Fibroblast of skin of right biceps (primary cell): ENCODE measurements at regions not wholly inside any gene's neighbourhood (a gene's known extent, or its start where the extent isn't known, plus 50 kb on each side); places are given as distances from the start of the nearest gene placed in this dataset.
A peak's percentile ranks its signal among the peaks of the same experiment; 100 is the strongest.

Source experiments
- DNase-seq: peaks from one replicate; pipeline ENCODE4 v3.0.0-alpha.2; 2013

DNA sequence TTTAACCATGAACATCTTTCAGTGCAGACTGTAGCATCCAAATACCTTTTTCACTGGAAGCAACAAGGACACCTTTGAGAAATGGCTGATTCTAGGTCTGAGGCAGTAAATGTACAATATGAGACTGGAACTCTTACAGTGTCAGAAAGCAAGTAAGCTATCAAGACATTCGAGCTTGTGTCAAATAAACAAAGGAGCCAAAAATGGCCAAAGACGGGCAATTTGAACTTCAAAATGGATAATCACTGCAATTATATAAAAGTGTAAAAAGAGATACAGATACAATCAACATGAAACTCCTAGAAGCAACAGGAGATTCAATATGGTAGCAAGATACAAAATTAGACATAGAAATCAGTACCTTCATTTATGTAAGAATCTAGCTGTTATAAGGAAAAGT, 138.5 kb upstream of the CCDC54 start:
- no peak for DNase-seq

DNA sequence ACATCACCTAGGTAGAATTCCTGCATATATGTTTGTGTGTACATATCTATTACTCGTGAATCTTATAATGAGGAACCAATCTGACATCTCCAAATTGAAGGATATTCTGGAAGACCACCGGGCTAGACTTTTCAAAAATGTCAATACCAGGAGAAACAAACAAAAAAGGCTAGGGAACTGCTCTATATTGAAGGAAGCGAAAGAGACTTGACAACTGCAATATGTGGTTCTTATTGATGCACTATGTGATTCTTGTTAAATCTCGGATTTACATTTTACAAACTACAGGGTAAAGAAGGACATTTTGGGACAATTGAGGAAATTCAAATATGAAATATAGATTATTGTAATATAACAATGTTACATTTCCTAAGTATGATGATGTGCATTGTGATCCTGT, 137.5 kb upstream of the CCDC54 start:
- DNase-seq, result no peak

DNA sequence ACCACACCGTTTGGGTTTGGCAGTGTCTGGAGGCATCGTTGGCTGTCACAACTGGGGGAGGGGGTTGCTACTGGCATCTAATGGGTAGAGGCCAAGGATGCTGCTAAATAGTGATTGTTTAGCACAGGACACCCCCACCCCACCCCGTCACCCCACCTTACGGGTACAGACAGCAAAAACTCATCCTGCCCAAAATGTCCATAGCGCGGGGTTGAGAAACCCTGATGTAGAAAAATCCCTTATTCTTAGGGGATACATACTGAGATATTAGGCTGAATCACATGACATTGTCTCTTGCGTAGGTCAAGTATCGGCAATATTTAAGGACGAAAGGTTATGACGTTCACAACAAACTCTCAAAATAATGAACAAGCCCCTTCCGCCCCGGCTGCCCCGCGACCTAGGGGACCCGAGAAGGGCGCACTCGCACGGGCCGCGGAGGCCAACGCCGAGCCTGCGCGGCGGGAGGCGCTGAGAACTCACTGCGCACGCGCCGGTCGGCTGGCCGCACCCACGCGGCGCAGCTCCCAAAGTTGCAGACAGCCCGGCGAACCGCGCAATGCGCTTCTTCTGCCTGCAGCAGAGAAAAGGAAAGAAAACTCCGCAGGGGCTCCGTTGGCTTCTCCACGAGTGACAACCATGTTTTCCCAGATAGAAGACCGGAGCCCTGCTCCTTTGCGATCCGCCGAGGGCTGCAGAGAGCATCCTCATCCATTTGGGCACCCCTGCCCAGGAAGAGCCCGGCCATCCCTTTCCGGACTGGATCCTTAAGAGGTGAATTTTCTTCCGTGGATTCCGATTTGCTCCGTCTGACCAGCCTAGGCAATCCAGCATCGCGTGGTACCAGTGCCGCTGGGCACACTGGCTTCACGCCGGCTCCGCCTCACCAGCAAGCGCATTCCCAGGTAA, 136.8 kb upstream of the CCDC54 start:
- peak; percentile 79 for DNase-seq

DNA sequence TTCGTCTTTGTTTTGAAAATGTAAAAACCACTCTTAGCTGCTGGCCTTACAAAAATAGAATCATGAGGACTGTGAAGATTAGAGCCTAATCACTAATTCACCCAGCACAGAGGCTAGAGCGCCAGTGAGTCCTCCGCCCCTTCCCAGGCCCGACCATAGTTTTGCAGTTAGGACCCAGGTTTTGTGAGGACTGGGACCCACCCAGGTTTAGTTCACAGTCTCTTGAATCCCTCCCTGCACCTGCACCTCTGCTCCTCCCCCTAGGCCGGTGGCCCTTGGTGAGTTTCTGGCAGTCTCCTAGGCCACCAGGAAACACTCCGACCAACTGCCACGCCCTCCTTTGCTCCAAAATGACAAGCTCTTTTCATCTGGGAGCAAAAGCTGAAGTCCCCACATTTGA, 136.0 kb upstream of the CCDC54 start:
- DNase-seq, result no peak

DNA sequence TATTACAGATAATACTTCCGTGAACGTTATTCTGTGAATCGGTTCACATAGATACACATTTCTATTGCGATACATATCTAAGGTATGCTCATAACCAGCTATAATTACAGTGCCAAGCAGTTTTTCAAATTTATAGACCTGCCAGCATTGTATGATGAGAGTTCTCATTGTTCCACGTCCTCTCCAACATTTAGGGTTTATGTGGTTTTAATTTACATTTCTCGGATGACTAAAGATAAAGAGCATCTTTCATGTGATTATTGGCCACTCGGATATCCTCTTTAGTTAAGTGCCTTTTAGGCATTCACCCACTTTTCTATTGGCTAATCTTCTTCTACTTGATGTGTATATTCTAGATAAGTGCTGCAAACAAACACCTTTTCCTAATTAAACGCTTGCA, 134.7 kb upstream of the CCDC54 start:
- DNase-seq, result peak; percentile 4

DNA sequence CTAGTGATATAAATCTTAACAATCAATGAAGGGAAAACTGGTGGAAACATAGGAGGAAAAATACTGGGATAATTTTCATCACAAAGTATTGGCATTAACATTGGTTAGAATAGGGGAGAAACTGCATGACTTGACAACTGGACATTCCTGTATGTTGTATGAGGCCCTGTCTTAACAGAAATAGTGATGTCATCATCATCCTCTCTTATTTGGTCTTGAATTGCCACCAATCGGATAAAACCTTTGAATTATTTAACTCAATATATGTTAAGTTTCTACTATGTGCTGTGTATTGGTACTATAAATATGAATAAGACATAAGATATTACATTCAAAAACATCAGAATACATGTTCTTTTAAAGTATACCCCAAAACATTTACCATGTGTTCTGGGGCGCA, 130.1 kb upstream of the CCDC54 start:
- no peak for DNase-seq

DNA sequence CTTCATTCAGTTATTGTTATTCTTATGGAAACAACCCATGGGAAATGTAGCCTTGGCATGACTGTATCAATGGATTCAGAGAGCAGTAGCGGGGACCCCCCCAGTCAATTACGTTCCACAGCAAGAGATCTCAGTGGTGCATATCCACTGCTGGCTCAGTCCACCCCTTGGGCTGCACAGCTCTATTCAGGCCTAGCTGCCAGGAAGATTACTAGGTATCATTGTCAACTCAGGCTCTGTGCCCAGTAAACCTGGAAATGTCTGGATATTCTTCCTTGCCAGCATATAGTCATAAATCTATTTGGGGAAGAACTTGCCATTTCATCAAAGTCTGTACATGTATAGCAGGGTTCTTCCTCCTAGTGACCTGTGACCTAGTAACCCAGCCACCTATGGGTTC, 128.1 kb upstream of the CCDC54 start:
- DNase-seq, result no peak

DNA sequence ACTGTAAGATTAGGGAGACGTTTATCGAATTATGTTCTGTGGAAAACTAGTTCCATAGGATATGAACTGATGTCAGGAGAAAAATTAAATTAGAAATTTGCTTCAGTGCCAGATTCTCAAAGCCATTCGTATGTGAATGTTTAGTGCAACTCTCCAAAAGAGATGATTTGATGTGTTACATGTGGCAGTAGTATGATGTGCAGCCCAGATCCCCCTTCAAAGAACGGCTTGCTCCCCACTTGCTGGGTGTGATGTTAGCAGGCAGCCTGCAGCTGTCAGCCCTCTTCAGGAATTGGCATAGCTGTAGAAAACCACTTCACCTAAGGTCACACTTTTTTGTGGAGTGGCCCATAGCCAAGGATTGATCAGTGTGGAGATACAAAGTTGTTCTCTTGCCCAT, 127.0 kb upstream of the CCDC54 start:
- DNase-seq, result no peak

DNA sequence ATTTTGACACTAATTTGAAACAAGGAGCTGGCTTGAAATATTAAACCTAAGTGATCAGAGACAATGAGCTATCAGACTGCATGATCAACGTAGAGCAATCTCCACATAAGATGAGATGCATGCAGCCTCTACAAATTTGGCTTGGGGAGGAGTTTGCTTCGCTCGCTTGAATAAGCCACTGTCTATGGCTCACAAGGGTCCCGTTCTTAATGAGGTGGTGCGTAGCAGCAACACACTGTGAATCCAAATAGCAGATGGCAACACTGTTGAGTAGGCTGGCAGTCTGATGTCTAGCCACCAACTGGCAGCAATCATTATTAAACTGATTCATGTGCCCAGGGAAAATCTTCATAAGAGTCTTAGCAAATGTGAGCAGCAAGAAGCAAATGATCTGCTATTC, 125.4 kb upstream of the CCDC54 start:
- DNase-seq, result no peak

DNA sequence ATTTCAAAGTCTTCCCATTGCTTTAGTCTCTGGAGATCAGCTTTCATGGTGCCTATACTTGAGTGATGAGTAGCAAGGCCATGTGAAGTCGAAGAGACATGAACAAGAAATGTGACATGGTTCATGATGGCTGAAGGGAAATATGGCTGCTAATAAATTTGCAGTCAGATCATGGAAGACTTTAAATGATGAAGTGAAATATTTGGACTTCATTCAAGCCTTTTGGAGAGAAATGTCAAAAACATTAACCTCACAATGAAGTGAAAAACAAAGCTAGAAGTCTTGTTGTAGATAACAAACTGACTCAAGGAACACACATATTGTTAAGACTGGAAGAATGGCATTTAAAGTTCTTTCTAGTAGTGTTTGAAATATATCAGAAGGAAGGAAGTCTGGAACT, 120.3 kb upstream of the CCDC54 start:
- no peak for DNase-seq

DNA sequence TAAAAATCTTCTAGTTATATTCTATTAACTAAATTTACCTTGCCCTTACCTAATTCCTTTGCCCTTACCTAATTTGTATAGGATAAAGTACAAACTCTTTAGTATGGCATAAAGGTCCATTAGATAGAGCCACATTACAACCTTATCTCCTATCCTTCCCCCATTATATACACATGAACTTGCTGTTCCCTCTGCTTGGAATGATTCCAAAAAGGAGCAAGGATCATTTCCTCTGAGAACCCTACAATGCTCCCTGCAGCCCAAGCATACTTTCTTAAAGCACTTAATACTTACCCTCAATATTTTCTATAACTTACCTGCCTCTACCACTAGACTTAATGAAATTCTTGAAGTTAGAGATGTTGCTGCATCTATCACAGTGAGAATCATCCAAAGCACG, 118.9 kb upstream of the CCDC54 start:
- DNase-seq, result no peak

DNA sequence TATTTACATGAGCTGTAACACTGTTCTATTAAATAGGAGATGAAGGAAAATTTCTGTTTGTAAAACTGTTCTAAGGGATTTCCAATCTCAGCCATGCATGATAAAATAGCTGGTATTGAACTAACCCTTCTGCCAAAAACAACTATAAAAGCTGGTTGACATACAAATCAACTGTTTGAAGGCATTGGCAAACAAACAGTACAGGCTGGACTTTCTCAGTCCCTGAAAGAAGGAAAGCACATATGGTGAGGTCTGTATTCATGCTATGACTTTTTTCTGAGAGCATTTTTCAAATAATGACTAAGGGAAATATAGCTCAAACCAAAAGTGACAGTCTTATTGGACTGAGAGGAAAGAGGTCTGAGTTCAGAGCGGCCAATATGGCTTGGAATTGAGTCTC, 117.0 kb upstream of the CCDC54 start:
- DNase-seq, result no peak

DNA sequence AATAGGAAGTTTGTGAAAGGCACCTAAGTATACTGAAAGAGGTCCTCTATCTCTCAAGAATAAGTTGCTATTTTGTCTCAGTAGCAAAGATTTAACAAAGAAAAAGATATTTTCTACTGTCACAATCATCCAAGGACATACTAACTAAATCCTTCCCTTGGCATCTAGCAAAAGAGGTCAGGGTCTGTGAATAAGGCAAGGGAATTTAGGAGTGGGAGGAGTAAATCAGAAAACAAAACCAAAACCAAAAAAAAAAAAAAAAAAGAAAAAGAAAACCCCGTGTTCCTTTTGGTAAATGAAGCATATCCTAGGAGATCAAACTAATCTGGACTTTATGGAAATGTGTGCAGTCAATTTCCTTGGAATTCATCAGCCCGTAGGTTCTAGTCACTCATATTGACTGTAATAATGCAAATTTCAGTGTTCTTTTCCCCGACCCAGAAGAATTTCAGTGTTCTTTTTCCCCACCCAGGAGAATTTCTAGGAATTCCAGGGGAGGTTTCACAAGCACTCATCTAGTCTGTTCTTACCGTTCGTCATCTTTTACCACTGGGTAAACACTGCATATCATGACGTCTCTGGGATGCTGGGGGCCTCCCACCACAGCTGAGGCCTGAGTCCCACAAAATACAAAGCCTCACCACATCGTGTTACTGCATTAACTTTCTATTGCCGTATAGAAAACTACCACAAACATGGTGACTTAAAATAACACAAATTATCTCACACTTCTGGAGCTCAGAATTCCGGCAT, 113.8 kb upstream of the CCDC54 start:
- DNase-seq, result peak; percentile 10

DNA sequence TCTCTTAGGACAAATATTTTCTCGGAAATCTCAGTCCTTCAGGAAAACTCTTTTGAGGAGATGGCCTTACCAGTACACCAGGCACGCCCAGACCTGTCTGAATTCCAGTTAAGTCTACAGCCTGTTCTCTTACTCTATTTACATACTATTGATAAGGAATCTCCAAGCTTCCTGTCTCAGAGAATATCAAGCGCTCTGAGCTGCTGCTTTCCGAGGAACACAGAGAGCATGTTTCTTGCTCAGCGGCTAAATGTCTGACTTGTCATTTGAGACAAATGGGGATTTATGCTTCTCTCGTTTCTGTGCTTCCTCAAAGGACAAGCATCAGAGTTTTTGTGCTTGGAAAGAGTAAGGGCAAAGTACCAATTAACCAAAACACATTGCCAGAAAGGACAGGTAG, 112.4 kb upstream of the CCDC54 start:
- DNase-seq, result no peak

DNA sequence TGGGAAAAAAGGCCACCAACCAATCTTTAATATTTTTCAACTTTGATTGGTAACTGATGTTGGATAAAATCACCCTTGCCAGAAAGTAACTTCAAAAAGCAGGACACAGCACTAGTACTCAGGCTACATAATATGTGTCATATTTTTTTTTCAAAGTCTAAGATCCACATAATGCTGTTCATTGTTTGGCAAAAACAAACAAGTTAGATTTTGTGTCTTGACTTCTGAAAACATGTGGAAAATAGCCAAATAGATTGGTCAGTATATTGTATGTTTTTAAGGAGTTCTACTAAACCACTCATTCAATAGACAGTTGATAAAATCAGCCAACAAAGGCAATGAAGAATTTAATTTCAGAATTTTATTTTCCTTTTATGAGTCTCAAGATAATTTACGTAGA, 111.7 kb upstream of the CCDC54 start:
- no peak for DNase-seq

DNA sequence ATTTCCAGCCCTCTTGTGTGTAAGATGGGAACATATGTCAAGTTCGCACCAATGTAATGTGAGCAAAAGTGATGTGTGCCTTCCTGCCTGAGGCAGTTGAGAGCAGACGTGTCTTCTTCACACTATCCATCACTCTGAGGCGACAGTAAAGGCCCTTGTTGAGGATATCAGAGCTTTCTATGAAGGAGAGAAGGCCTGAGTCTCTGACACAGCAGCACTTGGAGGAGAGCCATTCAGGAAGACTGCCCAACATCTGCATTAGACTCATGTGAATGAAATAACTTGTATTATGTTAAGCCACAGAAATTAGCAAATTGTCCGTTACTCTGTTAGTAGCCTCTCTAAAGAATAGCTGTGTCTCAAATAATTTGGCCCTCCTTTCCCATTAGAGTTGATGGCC, 108.8 kb upstream of the CCDC54 start:
- DNase-seq, result no peak

DNA sequence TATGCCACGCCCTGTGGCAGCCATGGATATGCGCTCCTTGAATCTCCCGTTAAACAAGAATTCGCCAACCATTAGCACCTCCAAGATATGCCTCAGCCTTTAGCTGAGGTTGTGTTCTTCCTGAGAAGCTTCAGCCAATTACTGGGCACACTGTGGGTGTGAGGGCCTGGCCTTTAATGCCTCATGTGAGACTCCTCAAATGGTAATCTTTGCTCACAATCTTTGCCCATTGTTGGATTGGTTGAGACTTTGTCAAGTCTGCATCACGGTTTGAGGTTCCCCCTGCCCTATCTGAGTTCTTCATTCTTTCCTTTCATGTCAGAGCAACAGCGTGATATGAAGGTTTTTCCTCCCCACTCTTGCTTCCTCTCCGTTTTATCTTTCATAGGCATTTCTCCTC, 108.1 kb upstream of the CCDC54 start:
- DNase-seq, result no peak

DNA sequence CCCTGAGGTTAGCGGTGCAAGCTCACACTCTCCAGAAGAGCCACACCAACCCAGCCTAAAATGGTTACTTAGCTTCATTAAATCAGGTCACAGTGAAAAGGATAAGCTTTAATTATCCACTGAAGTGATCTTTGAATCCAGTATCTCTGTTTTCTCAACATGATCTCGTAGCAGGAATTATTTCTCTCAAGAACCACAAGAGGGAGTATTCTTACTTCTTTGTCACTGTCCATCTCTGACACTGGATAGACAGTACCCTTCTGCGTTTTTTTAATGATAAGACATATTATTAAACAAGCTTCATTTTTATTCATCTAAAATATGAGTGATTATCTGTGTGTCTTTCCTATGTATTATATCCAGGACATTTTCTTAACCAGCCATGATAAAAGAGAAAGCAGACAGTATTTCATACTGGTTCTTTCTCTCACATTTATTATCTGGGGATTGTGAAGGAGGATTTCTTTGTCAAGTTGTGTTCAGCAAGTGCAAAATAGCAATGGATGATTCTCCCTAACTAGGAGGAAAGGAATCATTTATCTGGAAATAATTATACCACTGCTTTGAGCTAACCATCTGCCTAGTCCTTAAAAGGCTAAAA, 105.4 kb upstream of the CCDC54 start:
- DNase-seq, result peak; percentile 53

DNA sequence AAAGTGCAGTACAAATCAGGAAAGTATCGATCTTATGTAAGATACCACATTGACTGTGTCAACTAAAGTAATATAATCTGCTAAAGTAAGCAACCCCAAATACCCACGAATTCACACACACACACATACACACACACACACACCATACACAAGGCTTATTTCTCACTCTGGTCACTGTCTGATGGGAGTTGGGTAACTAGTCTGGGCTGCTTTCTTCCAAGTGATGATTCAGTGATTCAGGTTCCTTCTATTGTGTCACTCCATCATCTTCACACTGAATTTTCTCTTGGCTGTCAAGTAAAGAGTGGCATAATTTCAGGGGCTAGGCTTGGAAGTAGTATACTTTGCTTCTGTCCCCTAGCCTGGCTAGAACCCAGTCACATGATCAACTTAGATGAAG, 104.8 kb upstream of the CCDC54 start:
- peak; percentile 5 for DNase-seq

DNA sequence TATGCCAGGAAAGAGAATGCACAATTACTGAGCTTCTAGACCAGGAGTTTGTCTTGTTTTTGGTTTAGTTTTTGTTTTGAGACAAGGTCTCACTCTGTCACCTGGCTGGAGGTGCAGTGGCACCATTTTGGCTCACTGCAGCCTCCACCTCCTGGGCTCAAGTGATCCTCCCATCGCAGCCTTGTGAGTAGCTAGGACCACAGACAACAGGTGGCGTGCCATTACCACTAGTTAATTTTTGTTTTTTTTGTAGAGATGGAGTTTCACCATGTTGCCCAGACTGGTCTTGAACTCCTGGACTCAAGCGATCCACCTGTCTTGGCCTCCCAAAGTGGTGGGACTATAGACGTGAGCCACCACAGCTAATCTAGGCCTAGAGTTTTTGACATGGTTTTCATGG, 104.4 kb upstream of the CCDC54 start:
- DNase-seq, result no peak

DNA sequence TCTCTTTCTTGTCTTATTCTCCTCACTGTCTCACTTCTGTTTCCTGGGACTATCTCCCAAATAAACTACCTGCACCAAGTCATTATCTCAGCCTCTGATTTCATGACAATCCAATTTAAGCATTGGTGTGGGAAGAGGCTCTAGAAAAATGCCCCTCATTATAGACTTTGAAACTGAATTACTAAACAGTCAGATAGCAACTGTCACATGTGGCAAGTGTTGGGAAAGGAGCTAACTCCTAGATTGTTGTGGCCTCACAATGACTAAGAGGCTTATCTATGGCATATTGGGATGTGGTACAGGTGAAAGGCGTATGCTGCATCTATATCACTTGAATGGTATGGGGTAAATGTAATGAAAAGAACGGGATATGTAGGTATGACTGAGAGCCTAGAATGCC, 103.5 kb upstream of the CCDC54 start:
- DNase-seq, result no peak

DNA sequence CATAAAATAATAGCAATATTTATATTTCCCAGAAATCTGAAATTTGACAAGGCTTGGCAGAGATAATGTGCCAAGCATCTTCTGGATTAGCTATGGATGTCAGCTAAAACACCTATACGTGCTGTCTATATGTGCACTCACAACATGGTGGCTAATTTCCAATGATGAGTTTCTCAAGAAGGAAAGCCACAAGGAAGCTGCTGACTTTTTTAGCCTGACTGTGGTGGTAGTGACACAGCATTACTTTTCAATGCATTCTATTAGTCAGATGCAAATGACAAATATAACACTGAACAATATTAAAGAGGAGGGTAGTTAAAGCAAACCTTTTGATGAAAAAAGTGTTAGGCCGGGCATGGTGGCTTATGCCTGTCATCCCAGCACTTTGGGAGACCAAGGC, 101.7 kb upstream of the CCDC54 start:
- no peak for DNase-seq

DNA sequence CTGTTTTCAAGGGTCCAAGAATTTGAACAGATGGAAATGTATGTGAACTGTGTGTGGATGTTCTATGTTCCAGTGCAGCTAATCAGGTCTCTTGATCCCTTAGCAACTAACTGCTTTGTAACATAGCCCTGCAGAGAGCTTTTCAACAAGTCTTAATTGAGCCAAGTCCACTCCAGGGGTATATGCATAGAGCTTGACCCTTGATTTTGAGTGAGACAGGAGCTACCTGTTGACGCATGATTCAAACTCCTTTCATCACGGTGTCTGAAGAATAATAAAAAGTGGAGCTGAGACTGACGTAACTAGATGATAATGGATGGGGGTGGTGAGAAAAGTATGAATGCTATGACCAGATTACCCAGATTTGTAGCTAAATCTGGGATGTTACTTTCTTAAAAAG, 93.3 kb upstream of the CCDC54 start:
- peak; percentile 46 for DNase-seq

DNA sequence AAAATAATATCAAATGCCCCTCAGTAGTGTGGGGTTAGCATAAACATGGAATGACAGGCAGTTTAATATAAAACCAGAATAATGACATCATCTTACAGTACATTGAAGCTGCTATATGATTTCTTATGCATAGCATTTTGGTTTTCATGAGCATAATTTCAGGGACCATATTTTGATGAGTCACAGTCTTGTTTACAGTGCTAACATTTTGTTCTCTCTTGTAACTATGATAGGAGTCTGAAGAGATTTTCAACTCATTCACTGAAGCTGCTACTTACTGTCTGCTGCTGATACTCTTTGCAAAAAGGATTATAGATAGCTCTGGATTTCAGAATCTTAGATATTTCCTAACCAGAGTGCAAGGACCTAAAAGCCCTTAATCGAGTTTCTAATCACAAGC, 92.6 kb upstream of the CCDC54 start:
- DNase-seq, result peak; percentile 19
